Hematopoietic multipotent progenitor cell treated with erythropoietin and hydrocortisone succinate and interleukin-3 and kit ligand, for 4 days (in vitro differentiated cells): ENCODE measurements at regions not wholly inside any gene's neighbourhood (a gene's known extent, or its start where the extent isn't known, plus 50 kb on each side); places are given as distances from the start of the nearest gene placed in this dataset.
"Not testable (repeated sequence)": the region's sequence is repeated elsewhere in the genome, so short reads cannot be mapped to it uniquely, and the experiment has no call there.

Experiments used
- DNase-seq: peaks from one replicate; pipeline ENCODE4 v3.0.0-alpha.2; 2015

GRCh38 chr6:82588020-82588419, 224.4 kb downstream of the TPBG start:
- no peak for DNase-seq

GRCh38 chr6:82588859-82589412, 225.3 kb downstream of the TPBG start:
- no peak for DNase-seq

DNA sequence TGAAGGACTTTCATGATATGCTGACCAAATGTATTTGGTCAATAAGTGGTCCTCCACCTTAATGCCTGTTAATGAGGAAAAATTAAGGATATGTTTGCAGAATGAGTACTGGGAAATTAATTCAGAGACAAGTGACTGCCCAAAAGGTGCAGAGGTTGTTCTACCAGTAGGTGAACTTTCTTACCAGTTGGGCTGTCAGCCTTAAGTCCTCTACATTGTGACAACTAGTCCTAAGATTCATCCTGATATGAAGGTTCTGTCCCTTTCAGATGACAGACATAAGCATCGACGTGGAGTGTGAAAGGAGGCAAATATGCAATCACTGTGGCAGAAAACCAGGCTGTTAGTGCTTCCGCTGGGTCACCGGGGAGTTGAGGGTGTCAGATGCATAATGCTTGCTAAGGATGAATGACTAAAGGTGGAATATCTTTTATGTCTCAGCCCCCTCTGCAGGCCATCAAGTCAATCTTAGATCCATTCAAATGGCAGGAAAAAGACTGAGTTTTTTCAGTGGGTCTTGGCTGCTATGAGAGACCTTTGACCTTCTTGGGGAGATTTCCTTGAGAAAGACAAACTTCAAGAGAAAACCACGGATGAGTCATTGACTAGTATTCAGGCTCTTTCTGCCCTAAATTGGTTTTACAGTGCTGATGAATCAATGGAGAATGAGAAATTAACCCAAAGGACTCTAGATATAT, 226.0 kb downstream of the TPBG start:
- peak; percentile 25 for DNase-seq

- no peak for DNase-seq
Observed at GRCh38 chr6:82597201-82597600, 233.6 kb downstream of the TPBG start.

- DNase-seq, result no peak
Observed at GRCh38 chr6:82602776-82603175, 239.2 kb downstream of the TPBG start.

GRCh38 chr6:82603871-82604270, 240.3 kb downstream of the TPBG start:
- no peak for DNase-seq

DNA sequence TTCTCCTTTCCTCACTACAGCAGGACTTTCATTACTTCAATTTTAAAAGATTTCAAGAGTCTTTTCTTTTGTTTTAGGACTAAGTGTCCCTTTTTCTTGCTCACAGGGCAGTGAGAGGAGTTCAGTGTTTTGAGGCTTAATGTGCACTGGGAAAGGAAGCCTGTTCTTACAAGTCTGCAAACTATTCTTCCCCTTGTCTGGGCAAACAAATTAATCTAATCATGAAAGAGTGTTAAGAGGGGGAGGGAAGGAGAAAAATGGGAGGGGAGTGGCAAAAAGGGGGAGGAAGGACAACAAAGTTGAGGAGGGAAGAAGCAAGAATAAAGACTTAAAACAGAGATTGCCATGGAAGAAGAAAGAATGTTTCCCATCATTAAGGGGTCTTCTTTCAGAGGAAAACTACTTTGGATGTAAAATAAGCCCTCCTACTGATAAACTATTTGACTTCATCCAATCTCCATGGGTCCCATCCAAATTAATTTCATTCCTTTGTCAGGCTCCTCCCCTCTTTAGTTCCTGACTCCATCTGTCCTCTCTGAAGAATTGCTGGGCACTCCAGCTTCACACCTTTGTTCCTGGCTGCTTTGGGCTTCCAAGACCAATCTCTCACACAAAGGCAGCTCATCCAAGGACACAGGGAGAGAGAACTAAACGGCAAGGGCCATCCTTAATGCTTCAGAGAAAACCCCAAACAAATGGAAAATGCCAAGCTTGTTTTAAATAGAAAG, 244.5 kb downstream of the TPBG start:
- DNase-seq, result no peak

GRCh38 chr6:82608781-82609180, 245.2 kb downstream of the TPBG start:
- no peak for DNase-seq

- DNase-seq, result no peak
Observed at GRCh38 chr6:82611751-82612150, 248.1 kb downstream of the TPBG start.

- no peak for DNase-seq
Observed at GRCh38 chr6:82612475-82613039, 248.9 kb downstream of the TPBG start.

- no peak for DNase-seq
Observed at GRCh38 chr6:82614518-82614917, 250.9 kb downstream of the TPBG start.

DNA sequence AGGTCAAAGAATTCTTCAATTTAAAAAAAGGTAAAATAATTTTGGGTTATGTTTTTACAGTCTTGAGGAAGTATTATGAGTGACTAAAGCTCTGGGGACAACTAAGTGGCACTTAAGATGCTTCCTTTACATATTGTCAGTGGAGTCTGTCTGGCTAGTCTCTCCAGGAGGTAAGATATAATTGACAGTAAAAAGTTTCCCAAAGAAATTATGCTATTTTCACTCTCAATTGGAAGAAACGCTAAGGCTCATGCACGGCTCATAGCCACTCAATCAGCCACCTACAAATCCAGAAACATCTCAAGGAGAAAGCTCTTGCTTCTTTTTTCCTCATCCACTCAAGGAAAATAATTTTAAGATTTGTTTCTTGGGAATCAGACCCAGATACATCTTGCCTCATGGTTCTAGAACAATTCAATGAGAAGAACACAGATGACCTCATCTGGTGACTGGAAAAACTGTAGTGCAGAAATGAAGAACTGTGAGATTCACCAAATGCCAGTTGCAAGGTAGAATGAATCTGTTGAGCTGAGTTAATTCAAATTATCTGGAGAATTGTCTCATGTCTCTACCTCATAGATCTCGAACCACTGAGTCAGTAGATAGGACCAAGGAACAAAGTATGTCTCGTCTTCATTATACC, 252.9 kb downstream of the TPBG start:
- no peak for DNase-seq

DNA sequence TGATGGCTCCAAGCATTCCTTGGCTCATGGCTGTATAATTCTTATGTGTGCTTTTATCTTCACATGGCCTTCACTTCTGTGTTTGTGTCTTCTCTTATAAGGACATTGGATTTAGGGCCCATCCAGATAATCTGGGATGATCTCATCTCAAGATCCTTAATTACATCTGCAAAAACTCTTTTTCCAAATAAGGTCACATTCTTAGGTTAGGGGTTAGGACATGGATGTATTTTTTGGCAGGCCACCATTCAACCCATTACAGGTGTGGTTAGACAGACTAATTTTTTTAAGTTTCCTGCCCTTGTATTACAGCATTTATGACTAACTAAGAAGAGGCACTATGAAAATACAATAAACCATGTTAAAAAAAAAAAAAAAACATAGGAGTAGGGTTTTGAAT, 254.0 kb downstream of the TPBG start:
- DNase-seq, result no peak

DNA sequence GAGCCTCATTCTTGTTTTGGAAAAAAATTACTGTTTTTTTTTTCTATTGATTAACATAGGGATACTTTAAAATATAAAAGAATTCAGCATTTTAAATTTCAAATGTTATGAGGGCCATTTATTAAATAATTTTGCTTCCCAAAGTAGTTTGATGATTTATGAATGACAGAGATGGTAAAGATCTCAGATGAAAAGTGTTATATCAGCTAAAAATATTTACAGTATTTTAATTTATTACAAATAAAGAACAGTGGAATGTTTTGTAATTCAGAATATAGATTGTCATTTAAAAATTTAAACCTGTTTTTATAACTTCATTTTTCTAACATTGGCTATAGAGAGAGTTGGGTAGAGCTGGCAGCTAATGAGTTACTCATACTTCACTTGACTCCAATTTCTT, 256.0 kb downstream of the TPBG start:
- DNase-seq, result no peak

- DNase-seq, result no peak
Observed at GRCh38 chr6:82622461-82622860, 258.8 kb downstream of the TPBG start.

- no peak for DNase-seq
Observed at GRCh38 chr6:82624251-82624650, 260.6 kb downstream of the TPBG start.

- DNase-seq, result not testable (repeated sequence)
Observed at GRCh38 chr6:82626946-82627345, 263.3 kb downstream of the TPBG start.

GRCh38 chr6:82629921-82630320, 266.3 kb downstream of the TPBG start:
- no peak for DNase-seq

DNA sequence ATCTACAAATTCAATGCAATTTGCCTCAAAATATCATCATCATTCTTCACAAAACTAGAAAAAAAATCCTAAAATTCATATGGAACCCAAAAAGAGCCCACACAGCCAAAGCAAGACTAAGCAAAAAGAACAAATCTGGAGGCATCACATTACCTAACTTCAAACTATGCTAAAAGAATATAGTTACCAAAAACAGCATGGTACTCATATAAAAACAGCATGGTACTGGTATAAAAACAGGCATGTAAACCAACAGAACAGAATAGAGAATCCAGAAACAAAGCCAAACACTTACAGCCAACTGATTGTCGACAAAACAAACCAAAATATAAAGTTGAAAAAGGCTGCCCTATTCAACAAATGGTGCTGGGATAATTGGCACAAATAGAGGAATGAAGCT, 278.1 kb downstream of the TPBG start:
- DNase-seq, result no peak

DNA sequence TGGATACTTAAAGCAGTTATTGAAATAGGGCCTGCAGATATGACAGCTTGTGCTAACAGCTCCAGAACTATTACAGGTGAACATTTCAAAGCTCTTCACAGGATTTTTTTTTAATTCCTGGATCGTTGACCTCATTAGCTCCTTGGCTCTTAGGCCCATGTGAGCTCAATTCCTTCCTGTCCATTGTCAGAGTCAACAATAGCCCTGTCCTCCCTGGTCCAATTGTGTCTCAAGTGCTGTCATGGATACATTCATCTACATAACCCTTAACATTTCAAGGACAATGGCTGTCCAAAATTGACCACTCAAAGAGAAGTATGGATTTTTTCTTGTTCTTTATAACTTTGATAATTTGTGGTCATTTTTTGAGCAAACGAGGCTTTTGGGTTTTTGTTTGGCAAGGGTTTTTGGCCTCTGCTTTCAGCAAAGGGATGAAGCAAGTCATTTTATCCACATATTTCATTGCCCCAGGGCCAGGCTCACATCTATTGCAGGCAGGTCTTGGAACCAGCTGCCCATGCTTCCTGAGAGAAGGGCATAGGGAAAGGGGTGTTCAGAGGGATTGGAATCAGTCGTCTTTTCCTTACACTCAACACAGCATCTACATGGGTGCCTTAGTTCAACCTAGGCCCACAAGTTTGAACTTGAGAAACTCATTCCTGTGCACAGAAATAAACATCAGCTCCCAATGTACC, 282.1 kb downstream of the TPBG start:
- no peak for DNase-seq

GRCh38 chr6:82646231-82646615, 282.6 kb downstream of the TPBG start:
- no peak for DNase-seq

- no peak for DNase-seq
Observed at GRCh38 chr6:82651845-82652335, 288.3 kb downstream of the TPBG start.

DNA sequence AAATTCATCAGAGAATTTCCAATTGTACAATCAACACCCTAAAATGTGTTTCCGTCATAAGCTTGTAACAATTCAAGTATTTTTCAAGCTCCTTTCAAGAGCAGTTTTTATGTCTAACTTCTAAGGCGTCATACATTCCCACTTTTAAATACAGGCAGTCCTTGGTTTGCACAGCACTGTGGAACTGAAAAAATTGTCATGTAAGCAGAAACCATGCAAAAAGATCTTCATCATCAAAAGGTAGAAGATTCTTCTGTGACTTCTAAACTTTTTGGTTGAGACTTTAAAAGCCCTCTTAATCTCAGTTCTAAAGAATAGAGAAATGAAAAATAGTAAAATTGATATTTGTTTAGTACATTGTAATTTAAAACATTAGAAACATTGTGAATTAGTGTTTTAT, 315.6 kb downstream of the TPBG start:
- no peak for DNase-seq
